Endothelial cell of umbilical vein (primary cell): ENCODE measurements at regions not wholly inside any gene's neighbourhood (a gene's known extent, or its start where the extent isn't known, plus 50 kb on each side); places are given as distances from the start of the nearest gene placed in this dataset.

Experiments
- BruUV-seq: library from RNA; stranded (reverse); fragments of 400-500 nt; replicated peaks from 2 replicates; lab custom pipeline; 2021; lab: Mats Ljungman, UMichigan
- CTCF ChIA-PET: fragments of 300-600, 350-600 bp; sonication (Branson Sonifier 250); formaldehyde crosslinking; loops from one replicate; lab custom pipeline; 2021; ENCODE audit warnings: antibody characterized with exemption, inconsistent platforms; lab: Charles Lee
- POLR2A ChIA-PET: fragments of 300-600, 350-600 bp; sonication (Branson Sonifier 250); formaldehyde crosslinking; loops from one replicate; lab custom pipeline; 2021; ENCODE audit warnings: antibody characterized with exemption, inconsistent platforms; lab: Charles Lee
- DNase-seq: peaks from one replicate; pipeline ENCODE4 v3.0.0-alpha.2; 2011; ENCODE audit warnings: low read depth, low spot score
- FAIRE-seq: peaks from 2 replicates; lab custom pipeline; 2011; peaks lifted over from hg19 to GRCh38; lab: Jason Lieb, UNC
- H2AFZ ChIP-seq: 2 replicates; pipeline ENCODE4 v1.6.0; 2012; ENCODE audit warnings: low read depth, low read length, control low read depth, inconsistent platforms
- H3K27ac ChIP-seq: 2 replicates; pipeline ENCODE4 v1.5.1; 2011; ENCODE audit warnings: low read depth, mild to moderate bottlenecking, control low read depth, low read length, moderate library complexity; ENCODE audit not compliant: insufficient read depth
- H3K27me3 ChIP-seq, 2 experiments: 2 replicates each; pipeline versions ENCODE4 v1.6.0 to v1.6.1; 2011; ENCODE audit warnings: low read length in 2 of 2, mixed read lengths in 1 of 2; ENCODE audit not compliant: control insufficient read depth in 2 of 2, insufficient read depth in 2 of 2
- H3K36me3 ChIP-seq, 2 experiments: 2 replicates in 1 of 2; 3 replicates in 1 of 2; pipeline ENCODE4 v1.5.1; 2011; ENCODE audit warnings: low read length in 2 of 2, mild to moderate bottlenecking in 1 of 2, moderate library complexity in 1 of 2; ENCODE audit not compliant: control insufficient read depth in 2 of 2, insufficient read depth in 2 of 2; ENCODE audit errors: extremely low read depth in 1 of 2
- H3K4me1 ChIP-seq: 3 replicates; pipeline ENCODE4 v1.5.1; 2011; ENCODE audit warnings: mild to moderate bottlenecking, low read length; ENCODE audit not compliant: control insufficient read depth, insufficient read depth; ENCODE audit errors: extremely low read depth
- H3K4me2 ChIP-seq: 2 replicates; pipeline ENCODE4 v1.6.1; 2011; ENCODE audit warnings: low read length, control low read depth, mixed read lengths; ENCODE audit not compliant: insufficient read depth
- H3K4me3 ChIP-seq, 3 experiments: fragments of 200-600 bp in 1 of 3; sonication (generic), shearing (Covaris generic) in 1 of 3; replicated peaks in 1 of 3; 2 replicates each; pipeline ENCODE4 v1.5.1; 2011 to 2016; ENCODE audit warnings: control low read depth in 3 of 3, low read length in 3 of 3, mild to moderate bottlenecking in 2 of 3, inconsistent platforms in 1 of 3, low read depth in 1 of 3, moderate library complexity in 1 of 3; ENCODE audit not compliant: insufficient read depth in 1 of 3
- H3K79me2 ChIP-seq: 2 replicates; pipeline ENCODE4 v1.6.0; 2012; ENCODE audit warnings: low read length, inconsistent platforms; ENCODE audit not compliant: control insufficient read depth, insufficient read depth
- H3K9ac ChIP-seq: replicated peaks from 2 replicates; pipeline ENCODE3; 2011; ENCODE audit warnings: low read length, control low read depth; ENCODE audit not compliant: insufficient read depth; ENCODE audit errors: extremely low read depth
- H3K9me1 ChIP-seq: replicated peaks from 3 replicates; pipeline ENCODE4 v1.6.0; 2011; ENCODE audit warnings: mild to moderate bottlenecking, low read length; ENCODE audit not compliant: control insufficient read depth, insufficient read depth; ENCODE audit errors: extremely low read depth
- H3K9me3 ChIP-seq: replicated peaks from 2 replicates; pipeline ENCODE4 v1.5.1; 2012; ENCODE audit warnings: low read length, inconsistent platforms; ENCODE audit not compliant: control insufficient read depth, insufficient read depth
- H4K20me1 ChIP-seq: replicated peaks from 2 replicates; pipeline ENCODE3; 2011; ENCODE audit warnings: mild to moderate bottlenecking, low read length; ENCODE audit not compliant: control insufficient read depth, insufficient read depth; ENCODE audit errors: extremely low read depth
- CTCF ChIP-seq, 2 donors: IDR thresholded peaks; 1 replicate in 1 of 2; 2 replicates in 1 of 2; pipeline ENCODE4 v1.5.1; 2011; ENCODE audit warnings: low read length in 2 of 2, mild to moderate bottlenecking in 2 of 2, moderate library complexity in 2 of 2, control low read depth in 1 of 2, inconsistent platforms in 1 of 2, low read depth in 1 of 2; ENCODE audit not compliant: insufficient read depth in 1 of 2; ENCODE audit errors: extremely low read depth in 1 of 2
- EZH2 ChIP-seq: IDR thresholded peaks from 2 replicates; pipeline ENCODE4 v1.6.1; 2012; ENCODE audit warnings: borderline replicate concordance, low read depth, mild to moderate bottlenecking, moderate library complexity, low read length, inconsistent platforms; ENCODE audit not compliant: severe bottlenecking
- FOS ChIP-seq: IDR thresholded peaks from 2 replicates; pipeline ENCODE4 v1.6.1; 2011; ENCODE audit warnings: mild to moderate bottlenecking, low read length, moderate library complexity, borderline replicate concordance; ENCODE audit not compliant: insufficient read depth
- GATA2 ChIP-seq: IDR thresholded peaks from 2 replicates; pipeline ENCODE4 v1.7.0; 2011; ENCODE audit warnings: low read depth, mild to moderate bottlenecking, moderate library complexity, mixed read lengths, low read length; ENCODE audit not compliant: insufficient read length, insufficient read depth
- JUN ChIP-seq: IDR thresholded peaks from 2 replicates; pipeline ENCODE4 v1.6.1; 2011; ENCODE audit warnings: borderline replicate concordance, low read depth; ENCODE audit not compliant: insufficient read length, insufficient read depth
- MYC ChIP-seq: IDR thresholded peaks from one replicate; pipeline ENCODE4 v1.6.1; 2011; ENCODE audit warnings: mild to moderate bottlenecking, low read depth, low read length
- POLR2A ChIP-seq: IDR thresholded peaks from 2 replicates; pipeline ENCODE4 v1.6.1; 2012; ENCODE audit warnings: low read depth, mild to moderate bottlenecking, control low read depth, low read length
- POLR2AphosphoS5 ChIP-seq: IDR thresholded peaks from 2 replicates; pipeline ENCODE4 v1.6.1; 2012; ENCODE audit warnings: low read depth, mild to moderate bottlenecking, control low read depth, low read length, moderate library complexity; ENCODE audit not compliant: insufficient read depth
- dilution Hi-C: fragments of 300-500 bp; cut with MboI; formaldehyde crosslinking; loops from one replicate; pipeline ENCODE4 v1.15.0; 2019; ENCODE audit warnings: low sequenced_read_pairs; ENCODE audit not compliant: extremely low pct_ligation_motif_present
- intact Hi-C: fragments of 100-400 bp; cut with micrococcal nuclease; formaldehyde crosslinking; loops from one replicate; pipeline ENCODE4 v1.10.0; 2022
- TF ChIP-seq, protein P1 (sequence below): IDR thresholded peaks from 2 replicates; pipeline ENCODE4 v1.6.1; 2011; ENCODE audit not compliant: insufficient read depth, insufficient read length

DNA sequence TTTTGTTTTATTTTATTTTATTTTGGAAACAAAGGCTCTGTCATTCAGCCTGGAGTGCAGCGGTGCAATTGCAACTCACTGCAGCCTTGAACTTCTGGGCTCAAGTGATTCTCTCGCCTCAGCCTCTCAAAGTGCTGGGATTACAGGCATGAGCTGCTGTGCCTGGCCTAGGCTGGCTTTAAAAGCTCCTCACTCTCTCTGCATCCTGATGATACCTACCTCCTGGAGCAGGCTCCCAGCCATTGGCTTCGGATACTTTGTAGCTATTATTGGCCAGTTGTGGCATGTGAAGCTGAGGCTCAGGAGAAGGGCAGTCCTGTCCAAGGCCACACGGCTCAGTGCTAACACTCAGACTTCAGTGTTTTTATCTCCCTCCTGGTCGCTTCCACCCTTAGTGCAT, 158.0 kb downstream of the SEC14L1 start:
- no peak overlapping the region for H3K27ac ChIP-seq
- intact Hi-C loops = no loop called here
- POLR2A ChIA-PET = interaction anchor here (0.6 kb wide), 1 partner anchor 221 kb away, joined by 5 read pairs; no protein-coding TSS in a partner anchor

GRCh38 chr17:77299256-77300015, 158.7 kb downstream of the SEC14L1 start:
- POLR2A ChIA-PET = no interaction called here
- no peak for TF ChIP-seq FOS
- no peak for TF ChIP-seq JUN
- TF ChIP-seq POLR2AphosphoS5 = no peak
- TF ChIP-seq, protein P1, sequence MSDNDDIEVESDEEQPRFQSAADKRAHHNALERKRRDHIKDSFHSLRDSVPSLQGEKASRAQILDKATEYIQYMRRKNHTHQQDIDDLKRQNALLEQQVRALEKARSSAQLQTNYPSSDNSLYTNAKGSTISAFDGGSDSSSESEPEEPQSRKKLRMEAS = no peak
- TF ChIP-seq GATA2 = no peak
- TF ChIP-seq POLR2A = no peak
- no peak for TF ChIP-seq EZH2
- no peak for TF ChIP-seq CTCF (IDR thresholded peaks at IDR 0.05; ENCODE audit: extremely low read depth in 1 of 2, insufficient read depth in 1 of 2, low read depth in 1 of 2, low read length in 2 of 2)
- TF ChIP-seq MYC = no peak
- H3K27me3 ChIP-seq = peaks cover 0 to 5% of the 10 kb centered on the region in 2 experiments
- H3K36me3 ChIP-seq = no peaks in the 10 kb centered on the region
- CTCF ChIA-PET = interaction anchor here (1.0 to 1.7 kb wide), 3 partner anchors 10 to 243 kb away, joined by 3 to 7 read pairs (median 5); no protein-coding TSS in a partner anchor
- no peak overlapping the region for H3K4me2 ChIP-seq
- H3K9me1 ChIP-seq = no peaks in the 10 kb centered on the region
- no peak for FAIRE-seq
- no peak overlapping the region for H3K9ac ChIP-seq
- H4K20me1 ChIP-seq = no peaks in the 10 kb centered on the region
- H3K4me1 ChIP-seq = peaks cover 3% of the 10 kb centered on the region
- H3K27ac ChIP-seq = no peak overlapping the region
- no peak for DNase-seq
- dilution Hi-C loops (no loop called here), intact Hi-C loops (no loop called here)
- H3K4me3 ChIP-seq = no peak overlapping the region
- H3K79me2 ChIP-seq = no peaks in the 10 kb centered on the region
- H3K9me3 ChIP-seq = no peaks in the 10 kb centered on the region
- no TSS peak for BruUV-seq
- no peak overlapping the region for H2AFZ ChIP-seq

More for the DNA sequence above, 158.0 kb downstream of the SEC14L1 start:
- TF ChIP-seq MYC (no peak), POLR2A (no peak), FOS (no peak)
- TF ChIP-seq, protein P1 = no peak
- no peak overlapping the region for H2AFZ ChIP-seq
- DNase-seq = no peak
- H3K4me3 ChIP-seq = no peak overlapping the region
- no peak for FAIRE-seq
- peaks cover 3% of the 10 kb centered on the region for H3K4me1 ChIP-seq
- peaks cover 0 to 5% of the 10 kb centered on the region in 2 experiments for H3K27me3 ChIP-seq
- CTCF ChIA-PET = interaction anchor here (1.0 to 1.7 kb wide), 3 partner anchors 10 to 243 kb away, joined by 3 to 7 read pairs (median 5); no protein-coding TSS in a partner anchor
- BruUV-seq = no TSS peak
- no peaks in the 10 kb centered on the region for H3K79me2 ChIP-seq
- H3K9me1 ChIP-seq = no peaks in the 10 kb centered on the region
- no peaks in the 10 kb centered on the region for H3K36me3 ChIP-seq
- H4K20me1 ChIP-seq = no peaks in the 10 kb centered on the region
- dilution Hi-C loops = no loop called here
- H3K4me2 ChIP-seq = no peak overlapping the region
- no peaks in the 10 kb centered on the region for H3K9me3 ChIP-seq
- no peak overlapping the region for H3K9ac ChIP-seq
